Motor neuron (in vitro differentiated cells): ENCODE measurements at regions not wholly inside any gene's neighbourhood (a gene's known extent, or its start where the extent isn't known, plus 50 kb on each side); places are given as distances from the start of the nearest gene placed in this dataset.
"Not testable (repeated sequence)": the region's sequence is repeated elsewhere in the genome, so short reads cannot be mapped to it uniquely, and the experiment has no call there.

ENCODE experiments used
- ATAC-seq, 8 experiments: fragments of 200-7000 bp; cut with Tn5 transposase; replicated peaks in 6 of 8; 2 replicates each; pipeline ENCODE4 v1.8.0; 2021; ENCODE audit warnings: mild to moderate bottlenecking in 8 of 8, moderate library complexity in 8 of 8
- H3K27ac ChIP-seq, 2 donors: fragments of 250-450 bp; sonication (Bioruptor Pico); 2 replicates each; pipeline ENCODE4 v1.9.0; 2021; ENCODE audit warnings: antibody characterized with exemption in 2 of 2, mild to moderate bottlenecking in 2 of 2, moderate library complexity in 1 of 2
- H3K4me1 ChIP-seq, 2 donors: fragments of 250-450 bp; sonication (Bioruptor Pico); replicated peaks in 1 of 2; 2 replicates each; pipeline ENCODE4 v1.6.1; 2021; ENCODE audit warnings: antibody characterized with exemption in 2 of 2, mild to moderate bottlenecking in 2 of 2, moderate library complexity in 1 of 2
- H3K4me3 ChIP-seq, 5 donors: fragments of 250-450 bp; sonication (Bioruptor Pico); 2 replicates each; pipeline ENCODE4 v1.9.0; 2021; ENCODE audit warnings: antibody characterized with exemption in 5 of 5, mild to moderate bottlenecking in 5 of 5, moderate library complexity in 4 of 5
- WGBS, 10 experiments: fragments of 450-650 bp; shearing (Covaris generic); methylation state at CpG; one replicate each; pipeline ENCODE4 v1.0.0; 2022; 5-methylcytosine and 5-hydroxymethylcytosine counted together
- in situ Hi-C, 9 experiments: fragments of 400-800 bp; cut with MboI; loops; one replicate each; pipeline ENCODE4 v1.15.0; 2021; ENCODE audit warnings: low sequenced_read_pairs in 9 of 9, low pct_unique_long_range_greater_than_20kb in 2 of 9; ENCODE audit not compliant: unreplicated experiment in 9 of 9

GRCh38 chr6:26956078-26956600 lies 291.4 kb upstream of the PRSS16 start:
- H3K27ac ChIP-seq, H3K4me1 ChIP-seq, in situ Hi-C loops: not testable (repeated sequence)
- peak in 1 of 8 experiments; percentile 80 for ATAC-seq
- no CpG with 5 or more reads among the region's 20 CpGs for WGBS, 10 experiments
- H3K4me3 ChIP-seq, result peak overlapping the region; percentile 85 to 100 (median 92)

GRCh38 chr6:26956601-26957184 lies 290.8 kb upstream of the PRSS16 start:
- WGBS, 10 experiments, result 3% methylated on average over 6 to 10 of the region's 54 CpGs; no CpG with 5 or more reads in 8 of the 10 experiments
- ATAC-seq, result peak; percentile 90 to 99 (median 96)
- H3K27ac ChIP-seq, result peak overlapping the region; percentile 90 to 97
- H3K4me1 ChIP-seq, in situ Hi-C loops: not testable (repeated sequence)
- H3K4me3 ChIP-seq, result peak overlapping the region; percentile 85 to 100 (median 92)

- H3K4me1 ChIP-seq, ATAC-seq, in situ Hi-C loops: not testable (repeated sequence)
- peak overlapping the region in 1 of 2 donors; percentile 60 for H3K27ac ChIP-seq
- H3K4me3 ChIP-seq, result peak overlapping the region; percentile 85 to 100 (median 92)
- no CpG with 5 or more reads among the region's 6 CpGs for WGBS, 10 experiments
Observed at GRCh38 chr6:26957399-26958127, 289.9 kb upstream of the PRSS16 start.

- H3K4me3 ChIP-seq, H3K4me1 ChIP-seq, ATAC-seq, H3K27ac ChIP-seq, in situ Hi-C loops: not testable (repeated sequence)
Observed at GRCh38 chr6:26961236-26961635, 286.3 kb upstream of the PRSS16 start.

- H3K4me1 ChIP-seq, result no peaks in the 10 kb centered on the region
- in situ Hi-C loops, result no loop called here
- ATAC-seq, result no peak
- H3K27ac ChIP-seq, result no peak overlapping the region
- WGBS, 10 experiments, result 33 to 100% (median 94%) methylated on average over 1 to 15 of the region's 15 CpGs; no CpG with 5 or more reads in 5 of the 10 experiments
- no peak overlapping the region for H3K4me3 ChIP-seq
Observed at GRCh38 chr6:27002447-27002846, 245.1 kb upstream of the PRSS16 start.

- in situ Hi-C loops, result no loop called here
- no peak for ATAC-seq
- WGBS, 10 experiments, result 0 to 42% (median 0%) methylated on average over 1 to 2 of the region's 2 CpGs; no CpG with 5 or more reads in 7 of the 10 experiments
- H3K4me1 ChIP-seq, result no peaks in the 10 kb centered on the region
- H3K27ac ChIP-seq, result no peak overlapping the region
- H3K4me3 ChIP-seq, result no peak overlapping the region
Observed at GRCh38 chr6:27007020-27007419, 240.5 kb upstream of the PRSS16 start.

GRCh38 chr6:27008613-27009012 lies 238.9 kb upstream of the PRSS16 start:
- ATAC-seq, H3K4me3 ChIP-seq, H3K27ac ChIP-seq, H3K4me1 ChIP-seq, in situ Hi-C loops: not testable (repeated sequence)
- 33 to 96% (median 85%) methylated on average over 2 to 8 of the region's 10 CpGs; no CpG with 5 or more reads in 4 of the 10 experiments for WGBS, 10 experiments

GRCh38 chr6:27014053-27014452 lies 233.4 kb upstream of the PRSS16 start:
- H3K27ac ChIP-seq, ATAC-seq, H3K4me3 ChIP-seq, H3K4me1 ChIP-seq, in situ Hi-C loops: not testable (repeated sequence)
- 100% methylated on average over 1 of the region's 2 CpGs; no CpG with 5 or more reads in 9 of the 10 experiments for WGBS, 10 experiments

- 0 to 90% (median 43%) methylated on average over 1 of the region's 1 CpG; no CpG with 5 or more reads in 1 of the 10 experiments for WGBS, 10 experiments
- H3K27ac ChIP-seq, result no peak overlapping the region
- H3K4me1 ChIP-seq, result peaks cover 0 to 5% of the 10 kb centered on the region in 2 donors
- in situ Hi-C loops, result no loop called here
- no peak overlapping the region for H3K4me3 ChIP-seq
- ATAC-seq, result no peak
Observed at GRCh38 chr6:27016689-27017088, 230.8 kb upstream of the PRSS16 start.

GRCh38 chr6:27018401-27018800 lies 229.1 kb upstream of the PRSS16 start:
- ATAC-seq, H3K4me1 ChIP-seq, H3K27ac ChIP-seq, in situ Hi-C loops: not testable (repeated sequence)
- peak overlapping the region in 4 of 5 donors; percentile 51 to 86 (median 58) for H3K4me3 ChIP-seq
- 64 to 100% (median 90%) methylated on average over 2 to 6 of the region's 6 CpGs; no CpG with 5 or more reads in 1 of the 10 experiments for WGBS, 10 experiments

- peak overlapping the region; percentile 76 to 86 for H3K27ac ChIP-seq
- WGBS, 10 experiments, result 2 to 17% (median 8%) methylated on average over 8 to 33 of the region's 58 CpGs; no CpG with 5 or more reads in 3 of the 10 experiments
- peak; percentile 94 to 98 (median 97) for ATAC-seq
- in situ Hi-C loops, result no loop called here
- peak overlapping the region; percentile 51 to 86 (median 62) for H3K4me3 ChIP-seq
- peaks cover 0 to 5% of the 10 kb centered on the region in 2 donors for H3K4me1 ChIP-seq
Observed at GRCh38 chr6:27019651-27020552, 227.6 kb upstream of the PRSS16 start.

GRCh38 chr6:27020553-27020880 lies 227.0 kb upstream of the PRSS16 start:
- WGBS, 10 experiments, result 65 to 96% (median 93%) methylated on average over 4 to 9 of the region's 9 CpGs; no CpG with 5 or more reads in 1 of the 10 experiments

GRCh38 chr6:27023664-27024063 lies 223.8 kb upstream of the PRSS16 start:
- Histone ChIP-seq H3K27ac (no peak overlapping the region), H3K4me3 (no peak overlapping the region), H3K4me1 (peaks cover 0 to 1% of the 10 kb centered on the region in 2 donors)
- ATAC-seq, result no peak
- WGBS, 10 experiments, result 64 to 94% (median 80%) methylated on average over 1 to 4 of the region's 4 CpGs
- in situ Hi-C loops, result no loop called here

More at GRCh38 chr6:27020553-27020880, 227.0 kb upstream of the PRSS16 start:
- in situ Hi-C loops, result no loop called here
- H3K4me1 ChIP-seq, result peaks cover 0 to 5% of the 10 kb centered on the region in 2 donors
- no peak overlapping the region for H3K27ac ChIP-seq
- no peak for ATAC-seq
- peak overlapping the region; percentile 51 to 86 (median 62) for H3K4me3 ChIP-seq
